A673 (cell line): ENCODE measurements at regions not wholly inside any gene's neighbourhood (a gene's known extent, or its start where the extent isn't known, plus 50 kb on each side); places are given as distances from the start of the nearest gene placed in this dataset.

Experiments
- BruUV-seq: library from RNA; stranded (reverse); fragments of 400-500 nt; replicated peaks from 2 replicates; lab custom pipeline; 2021; lab: Mats Ljungman, UMichigan
- CTCF ChIA-PET: fragments of 300-600 bp; sonication (Branson Sonifier 250); formaldehyde crosslinking; loops from one replicate; lab custom pipeline; 2022; ENCODE audit warnings: antibody characterized with exemption; lab: Charles Lee
- POLR2A ChIA-PET: fragments of 300-600 bp; sonication (Branson Sonifier 250); formaldehyde crosslinking; loops from one replicate; lab custom pipeline; 2022; ENCODE audit warnings: antibody characterized with exemption; ENCODE audit not compliant: low non-redundant PET; lab: Charles Lee
- DNase-seq: peaks from one replicate; pipeline ENCODE4 v3.0.0-alpha.2; 2015; ENCODE audit warnings: low spot score
- H3K27ac ChIP-seq: fragments of 200-600 bp; sonication (generic); 2 replicates; pipeline ENCODE4 v1.5.1; 2016; ENCODE audit warnings: mixed run types, low read depth, mild to moderate bottlenecking, mixed read lengths, antibody characterized with exemption, low read length; ENCODE audit not compliant: poor library complexity, severe bottlenecking
- H3K27me3 ChIP-seq: fragments of 200-600 bp; sonication (generic); replicated peaks from 2 replicates; pipeline ENCODE4 v1.6.1; 2017; ENCODE audit warnings: mixed run types, low read depth, mild to moderate bottlenecking, mixed read lengths, antibody characterized with exemption, low read length; ENCODE audit not compliant: insufficient read depth, poor library complexity
- H3K36me3 ChIP-seq: fragments of 200-600 bp; sonication (generic); 2 replicates; pipeline ENCODE4 v1.6.1; 2016; ENCODE audit warnings: mixed run types, mild to moderate bottlenecking, mixed read lengths, antibody characterized with exemption, low read length; ENCODE audit not compliant: insufficient read depth, poor library complexity, severe bottlenecking
- H3K4me1 ChIP-seq: fragments of 200-600 bp; sonication (generic); 2 replicates; pipeline ENCODE4 v1.6.1; 2017; ENCODE audit warnings: mixed run types, mild to moderate bottlenecking, mixed read lengths, antibody characterized with exemption, low read length; ENCODE audit not compliant: insufficient read depth, poor library complexity, severe bottlenecking
- H3K4me3 ChIP-seq: fragments of 200-600 bp; sonication (generic); 2 replicates; pipeline ENCODE4 v1.5.1; 2016; ENCODE audit warnings: low read depth, mixed run types, mild to moderate bottlenecking, mixed read lengths, low read length; ENCODE audit not compliant: poor library complexity, severe bottlenecking
- H3K9me3 ChIP-seq: fragments of 200-600 bp; sonication (generic); 2 replicates; pipeline ENCODE4 v1.6.1; 2016; ENCODE audit warnings: mixed run types, low read depth, mild to moderate bottlenecking, mixed read lengths, antibody characterized with exemption, low read length; ENCODE audit not compliant: poor library complexity, severe bottlenecking
- CTCF ChIP-seq: fragments of 300-800, 200-600 bp; sonication (generic); conservative IDR thresholded peaks from 2 replicates; pipeline ENCODE4 v1.5.1; 2017; ENCODE audit warnings: low read depth, mild to moderate bottlenecking, antibody characterized with exemption, low read length, moderate library complexity, mixed read lengths
- EZH2 ChIP-seq: fragments of 200-600 bp; sonication (generic); IDR thresholded peaks from 2 replicates; pipeline ENCODE4 v1.6.1; 2017; ENCODE audit warnings: borderline replicate concordance, low read depth, mild to moderate bottlenecking, mixed read lengths, antibody characterized with exemption, low read length; ENCODE audit not compliant: poor library complexity, severe bottlenecking
- intact Hi-C: fragments of 100-400 bp; cut with micrococcal nuclease; formaldehyde crosslinking; loops from one replicate; pipeline ENCODE4 v1.10.0; 2022; ENCODE audit not compliant: unreplicated experiment

GRCh38 chr22:48356731-48357130 is 1470.9 kb downstream of the BRD1 start:
- H3K36me3 ChIP-seq, result no peaks in the 10 kb centered on the region
- H3K4me1 ChIP-seq, result no peaks in the 10 kb centered on the region
- H3K9me3 ChIP-seq, result no peaks in the 10 kb centered on the region
- intact Hi-C loops, result no loop called here
- no peak overlapping the region for H3K4me3 ChIP-seq
- POLR2A ChIA-PET, result no interaction called here
- CTCF ChIA-PET, result no interaction called here
- peaks cover 21% of the 10 kb centered on the region for H3K27me3 ChIP-seq
- DNase-seq, result no peak
- no peak overlapping the region for H3K27ac ChIP-seq
- BruUV-seq, result no TSS peak
- no peak for TF ChIP-seq EZH2
- no peak for TF ChIP-seq CTCF

GRCh38 chr22:48354096-48354495 is 1473.6 kb downstream of the BRD1 start:
- CTCF ChIA-PET, result no interaction called here
- H3K27me3 ChIP-seq, result peaks cover 21% of the 10 kb centered on the region
- POLR2A ChIA-PET, result no interaction called here
- no peak overlapping the region for H3K27ac ChIP-seq
- BruUV-seq, result no TSS peak
- H3K36me3 ChIP-seq, result no peaks in the 10 kb centered on the region
- H3K9me3 ChIP-seq, result no peaks in the 10 kb centered on the region
- TF ChIP-seq EZH2 (no peak), CTCF (no peak)
- DNase-seq, result no peak
- H3K4me3 ChIP-seq, result no peak overlapping the region
- intact Hi-C loops, result no loop called here
- no peaks in the 10 kb centered on the region for H3K4me1 ChIP-seq

GRCh38 chr22:48353116-48353947 is 1474.3 kb downstream of the BRD1 start:
- DNase-seq, result no peak
- TF ChIP-seq CTCF (no peak), EZH2 (no peak)
- H3K4me1 ChIP-seq, result no peaks in the 10 kb centered on the region
- no peak overlapping the region for H3K27ac ChIP-seq
- no peaks in the 10 kb centered on the region for H3K36me3 ChIP-seq
- ChIA-PET CTCF (no interaction called here), POLR2A (no interaction called here)
- H3K9me3 ChIP-seq, result no peaks in the 10 kb centered on the region
- H3K27me3 ChIP-seq, result peaks cover 21% of the 10 kb centered on the region
- intact Hi-C loops, result no loop called here
- H3K4me3 ChIP-seq, result no peak overlapping the region
- no TSS peak for BruUV-seq
